H1 (cell line): ENCODE measurements at regions not wholly inside any gene's neighbourhood (a gene's known extent, or its start where the extent isn't known, plus 50 kb on each side); places are given as distances from the start of the nearest gene placed in this dataset.

ENCODE experiments used
- CTCF ChIA-PET: fragments of 300-600 bp; sonication (Branson Sonifier 250); formaldehyde crosslinking; loops from one replicate; lab custom pipeline; 2021; ENCODE audit not compliant: partially characterized antibody; lab: Charles Lee
- POLR2A ChIA-PET: fragments of 300-600 bp; sonication (Branson Sonifier 250); formaldehyde crosslinking; loops from one replicate; lab custom pipeline; 2021; ENCODE audit warnings: inconsistent platforms; ENCODE audit not compliant: partially characterized antibody; lab: Charles Lee
- DNase-seq, 2 experiments: peaks; one replicate each; pipeline versions ENCODE4 v3.0.0 to v3.0.0-alpha.2; 2010 to 2022; ENCODE audit warnings: low spot score in 2 of 2, low read depth in 1 of 2, mixed read lengths in 1 of 2
- FAIRE-seq: peaks from 2 replicates; lab custom pipeline; 2011; peaks lifted over from hg19 to GRCh38; lab: Jason Lieb, UNC
- H2AFZ ChIP-seq: 2 replicates; pipeline ENCODE4 v1.8.1; 2012; ENCODE audit warnings: low read length, inconsistent platforms
- H2AK5ac ChIP-seq: 2 replicates; pipeline ENCODE4 v1.6.1; 2013; ENCODE audit warnings: low read depth, low read length
- H2BK120ac ChIP-seq: replicated peaks from 2 replicates; pipeline ENCODE3; 2013; ENCODE audit warnings: low read depth, low read length, inconsistent platforms
- H2BK12ac ChIP-seq: 2 replicates; pipeline ENCODE4 v1.6.1; 2013; ENCODE audit warnings: low read depth, low read length
- H2BK15ac ChIP-seq: 2 replicates; pipeline ENCODE4 v1.6.1; 2013; ENCODE audit warnings: low read length
- H2BK20ac ChIP-seq: 2 replicates; pipeline ENCODE4 v1.6.1; 2013; ENCODE audit warnings: low read length
- H2BK5ac ChIP-seq: 2 replicates; pipeline ENCODE4 v1.6.1; 2013; ENCODE audit warnings: low read depth, low read length
- H3K14ac ChIP-seq: 2 replicates; pipeline ENCODE4 v1.6.1; 2013; ENCODE audit warnings: inconsistent platforms; ENCODE audit not compliant: insufficient read length
- H3K18ac ChIP-seq: 2 replicates; pipeline ENCODE4 v1.6.1; 2013; ENCODE audit warnings: low read length; ENCODE audit errors: extremely low read depth
- H3K23ac ChIP-seq: 2 replicates; pipeline ENCODE4 v1.6.1; 2013; ENCODE audit warnings: inconsistent platforms; ENCODE audit not compliant: insufficient read length
- H3K23me2 ChIP-seq: 2 replicates; pipeline ENCODE4 v1.6.1; 2013; ENCODE audit warnings: low read depth, low read length
- H3K27ac ChIP-seq: 2 replicates; pipeline ENCODE4 v1.6.1; 2011; ENCODE audit warnings: low read depth, low read length, inconsistent platforms
- H3K27me3 ChIP-seq, 4 experiments: replicated peaks in 1 of 4; 1 replicate in 1 of 4; 2 replicates in 3 of 4; pipeline versions ENCODE4 v1.6.1 to v1.8.1; 2011 to 2013; ENCODE audit warnings: low read length in 3 of 4, mild to moderate bottlenecking in 3 of 4, inconsistent platforms in 2 of 4, mixed read lengths in 2 of 4, moderate library complexity in 1 of 4; ENCODE audit not compliant: control insufficient read depth in 3 of 4, insufficient read depth in 3 of 4; ENCODE audit errors: extremely low read depth in 1 of 4
- H3K36me3 ChIP-seq, 4 experiments: 2 replicates each; pipeline versions ENCODE4 v1.6.1 to v1.8.1; 2011 to 2013; ENCODE audit warnings: mild to moderate bottlenecking in 4 of 4, low read length in 3 of 4, moderate library complexity in 2 of 4, control low read depth in 1 of 4, inconsistent platforms in 1 of 4; ENCODE audit not compliant: insufficient read depth in 4 of 4, control insufficient read depth in 2 of 4
- H3K4ac ChIP-seq: replicated peaks from 2 replicates; pipeline ENCODE3; 2013; ENCODE audit warnings: low read length, low read depth, mixed read lengths, inconsistent platforms; ENCODE audit not compliant: insufficient read length
- H3K4me1 ChIP-seq, 4 experiments: replicated peaks in 1 of 4; 1 replicate in 1 of 4; 2 replicates in 3 of 4; pipeline versions ENCODE4 v1.6.1 to v1.8.1; 2011 to 2013; ENCODE audit warnings: low read length in 3 of 4, inconsistent platforms in 2 of 4, mixed read lengths in 1 of 4; ENCODE audit not compliant: insufficient read depth in 4 of 4, control insufficient read depth in 3 of 4
- H3K4me2 ChIP-seq, 2 experiments: 2 replicates each; pipeline versions ENCODE4 v1.6.1 to v1.8.1; 2011 to 2013; ENCODE audit warnings: low read depth in 2 of 2, low read length in 2 of 2, control low read depth in 1 of 2, inconsistent platforms in 1 of 2, mild to moderate bottlenecking in 1 of 2; ENCODE audit not compliant: insufficient read depth in 1 of 2
- H3K4me3 ChIP-seq, 4 experiments: fragments of 200-600, 300-600 bp in 1 of 4; sonication (generic), shearing (Covaris generic), sonication (Bioruptor Twin) in 1 of 4; 2 replicates each; pipeline versions ENCODE4 v1.5.1 to v1.8.1; 2011 to 2016; ENCODE audit warnings: low read length in 4 of 4, low read depth in 3 of 4, control low read depth in 2 of 4, inconsistent platforms in 2 of 4, mild to moderate bottlenecking in 2 of 4, mixed read lengths in 1 of 4, moderate library complexity in 1 of 4; ENCODE audit not compliant: insufficient read depth in 2 of 4; ENCODE audit errors: extremely low read depth in 1 of 4
- H3K56ac ChIP-seq: replicated peaks from 2 replicates; pipeline ENCODE3; 2013; ENCODE audit warnings: low read depth, mild to moderate bottlenecking, mixed read lengths, low read length, inconsistent platforms; ENCODE audit not compliant: insufficient read length
- H3K79me1 ChIP-seq: 2 replicates; pipeline ENCODE4 v1.6.1; 2013; ENCODE audit warnings: low read depth, low read length, control low read depth
- H3K79me2 ChIP-seq, 2 experiments: 2 replicates each; pipeline versions ENCODE4 v1.6.1 to v1.8.1; 2012 to 2013; ENCODE audit warnings: low read length in 2 of 2, mild to moderate bottlenecking in 2 of 2, inconsistent platforms in 1 of 2; ENCODE audit not compliant: insufficient read depth in 2 of 2, control insufficient read depth in 1 of 2
- H3K9ac ChIP-seq, 4 experiments: replicated peaks in 1 of 4; 1 replicate in 1 of 4; 2 replicates in 3 of 4; pipeline versions ENCODE4 v1.6.1 to v1.8.1; 2011 to 2013; ENCODE audit warnings: low read depth in 3 of 4, low read length in 3 of 4, control low read depth in 2 of 4, mild to moderate bottlenecking in 2 of 4, moderate library complexity in 2 of 4, inconsistent platforms in 1 of 4; ENCODE audit errors: extremely low read depth in 1 of 4
- H3K9me3 ChIP-seq, 2 experiments: 2 replicates each; pipeline versions ENCODE4 v1.6.1 to v1.8.1; 2012 to 2013; ENCODE audit warnings: mild to moderate bottlenecking in 2 of 2, moderate library complexity in 2 of 2, control low read depth in 1 of 2, inconsistent platforms in 1 of 2, low read depth in 1 of 2, low read length in 1 of 2, mixed read lengths in 1 of 2; ENCODE audit not compliant: insufficient read depth in 2 of 2
- H4K20me1 ChIP-seq, 2 experiments: replicated peaks in 1 of 2; 2 replicates each; pipeline versions ENCODE3 to v1.8.1; 2011 to 2013; ENCODE audit warnings: inconsistent platforms in 2 of 2, low read length in 2 of 2, mild to moderate bottlenecking in 1 of 2; ENCODE audit not compliant: insufficient read depth in 2 of 2, control insufficient read depth in 1 of 2
- H4K5ac ChIP-seq: 2 replicates; pipeline ENCODE4 v1.6.1; 2013; ENCODE audit warnings: low read length, low read depth, mixed read lengths, inconsistent platforms; ENCODE audit not compliant: insufficient read length
- H4K8ac ChIP-seq: 2 replicates; pipeline ENCODE4 v1.8.0; 2013; ENCODE audit warnings: mild to moderate bottlenecking, moderate library complexity, low read length, inconsistent platforms; ENCODE audit not compliant: insufficient read depth; ENCODE audit errors: extremely low read depth
- H4K91ac ChIP-seq: replicated peaks from 2 replicates; pipeline ENCODE3; 2013; ENCODE audit warnings: low read length, mixed read lengths, inconsistent platforms; ENCODE audit not compliant: insufficient read length
- NRF1 ChIP-seq: IDR thresholded peaks from 2 replicates; pipeline ENCODE4 v1.6.1; 2011; ENCODE audit warnings: mild to moderate bottlenecking, low read depth, low read length, improper control_type of control experiment
- SAP30 ChIP-seq: fragments of 300-600 bp; sonication (generic); IDR thresholded peaks from 2 replicates; pipeline ENCODE4 v1.7.1; 2012; ENCODE audit warnings: low read length, moderate library complexity, mild to moderate bottlenecking, inconsistent platforms; ENCODE audit not compliant: insufficient read depth, insufficient replicate concordance
- SRF ChIP-seq: IDR thresholded peaks from 2 replicates; pipeline ENCODE4 v1.6.1; 2011; ENCODE audit warnings: mild to moderate bottlenecking, low read depth, low read length, moderate library complexity
- TAF7 ChIP-seq: optimal IDR thresholded peaks from 2 replicates; pipeline ENCODE3; 2011; ENCODE audit warnings: low read depth, mild to moderate bottlenecking, inconsistent platforms, low read length, moderate library complexity, borderline replicate concordance
- TF ChIP-seq, protein P1 (sequence below): IDR thresholded peaks from 2 replicates; pipeline ENCODE4 v1.6.1; 2012; ENCODE audit warnings: inconsistent platforms
- TF ChIP-seq, protein P2 (sequence below): IDR thresholded peaks from 2 replicates; pipeline ENCODE4 v1.6.1; 2011; ENCODE audit warnings: low read length, improper control_type of control experiment

DNA sequence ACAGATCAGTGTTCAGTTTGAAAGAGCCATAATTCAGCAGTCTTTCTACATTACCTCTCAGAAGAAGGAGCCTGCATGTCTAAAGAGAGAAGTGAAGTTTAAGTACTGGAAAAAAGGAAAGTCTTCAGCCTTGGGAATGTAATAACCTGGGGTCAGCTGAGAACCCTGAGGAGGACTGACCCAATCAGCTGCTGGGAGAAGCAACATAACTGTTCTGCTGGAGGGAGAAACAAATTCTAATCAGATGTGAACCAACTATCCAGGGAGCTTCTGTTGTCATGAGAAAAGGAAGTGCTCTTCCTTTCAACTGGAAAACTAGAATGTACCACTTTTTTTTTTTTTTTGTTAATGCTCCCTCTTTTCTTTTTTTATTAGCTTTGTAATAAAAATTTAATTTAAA is 64.5 kb upstream of the PDE5A start:
- H3K9ac ChIP-seq, result no peak overlapping the region
- H3K4me3 ChIP-seq, result no peak overlapping the region
- CTCF ChIA-PET, result interaction anchor here (0.6 kb wide), 1 partner anchor 100 kb away, joined by 4 read pairs; no protein-coding TSS in a partner anchor
- no peaks in the 10 kb centered on the region for H3K27me3 ChIP-seq
- no peak overlapping the region for H3K27ac ChIP-seq
- H4K20me1 ChIP-seq, result no peaks in the 10 kb centered on the region
- POLR2A ChIA-PET, result no interaction called here
- H3K4me1 ChIP-seq, result no peaks in the 10 kb centered on the region
- H3K18ac ChIP-seq, result no peak overlapping the region
- TF ChIP-seq, protein P1, sequence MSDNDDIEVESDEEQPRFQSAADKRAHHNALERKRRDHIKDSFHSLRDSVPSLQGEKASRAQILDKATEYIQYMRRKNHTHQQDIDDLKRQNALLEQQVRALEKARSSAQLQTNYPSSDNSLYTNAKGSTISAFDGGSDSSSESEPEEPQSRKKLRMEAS, result no peak
- TF ChIP-seq SRF, result no peak
- no peak for TF ChIP-seq NRF1
- no peak for TF ChIP-seq TAF7
- TF ChIP-seq, protein P2, sequence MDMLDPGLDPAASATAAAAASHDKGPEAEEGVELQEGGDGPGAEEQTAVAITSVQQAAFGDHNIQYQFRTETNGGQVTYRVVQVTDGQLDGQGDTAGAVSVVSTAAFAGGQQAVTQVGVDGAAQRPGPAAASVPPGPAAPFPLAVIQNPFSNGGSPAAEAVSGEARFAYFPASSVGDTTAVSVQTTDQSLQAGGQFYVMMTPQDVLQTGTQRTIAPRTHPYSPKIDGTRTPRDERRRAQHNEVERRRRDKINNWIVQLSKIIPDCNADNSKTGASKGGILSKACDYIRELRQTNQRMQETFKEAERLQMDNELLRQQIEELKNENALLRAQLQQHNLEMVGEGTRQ, result no peak
- no peak for TF ChIP-seq SAP30
- H3K23ac ChIP-seq, result no peak overlapping the region
- H2BK5ac ChIP-seq, result no peak overlapping the region
- no peak overlapping the region for H3K14ac ChIP-seq
- H3K4me2 ChIP-seq, result no peak overlapping the region
- H3K56ac ChIP-seq, result no peak overlapping the region
- no peaks in the 10 kb centered on the region; a peak in 2 of 8 replicates for H3K36me3 ChIP-seq
- peaks cover 6 to 7% of the 10 kb centered on the region in 2 experiments; a peak in 2 of 4 replicates for H3K9me3 ChIP-seq
- H3K79me2 ChIP-seq, result no peaks in the 10 kb centered on the region
- no peak overlapping the region for H2BK12ac ChIP-seq
- H3K79me1 ChIP-seq, result no peaks in the 10 kb centered on the region
- FAIRE-seq (no peak), DNase-seq (no peak)
- no peak overlapping the region for H2BK20ac ChIP-seq
- no peak overlapping the region for H3K4ac ChIP-seq
- H2AK5ac ChIP-seq, result no peak overlapping the region
- H2BK120ac ChIP-seq, result no peak overlapping the region
- H4K91ac ChIP-seq, result no peak overlapping the region
- peak overlapping the region; percentile 64; the same call in 1 of the 2 replicates for H2AFZ ChIP-seq
- no peak overlapping the region for H4K8ac ChIP-seq
- H2BK15ac ChIP-seq, result no peak overlapping the region
- no peaks in the 10 kb centered on the region for H3K23me2 ChIP-seq
- H4K5ac ChIP-seq, result no peak overlapping the region
